C4-2B (cell line): ENCODE measurements at regions not wholly inside any gene's neighbourhood (a gene's known extent, or its start where the extent isn't known, plus 50 kb on each side); places are given as distances from the start of the nearest gene placed in this dataset.

Experiments used
- ZFX ChIP-seq: fragments of 450-650 bp; IDR thresholded peaks from 2 replicates; pipeline ENCODE4 v1.6.1; 2017
- TF ChIP-seq, protein P1 (sequence below): fragments of 450-650 bp; conservative IDR thresholded peaks from 2 replicates; pipeline ENCODE4 v1.5.1; 2017; ENCODE audit warnings: mild to moderate bottlenecking

DNA sequence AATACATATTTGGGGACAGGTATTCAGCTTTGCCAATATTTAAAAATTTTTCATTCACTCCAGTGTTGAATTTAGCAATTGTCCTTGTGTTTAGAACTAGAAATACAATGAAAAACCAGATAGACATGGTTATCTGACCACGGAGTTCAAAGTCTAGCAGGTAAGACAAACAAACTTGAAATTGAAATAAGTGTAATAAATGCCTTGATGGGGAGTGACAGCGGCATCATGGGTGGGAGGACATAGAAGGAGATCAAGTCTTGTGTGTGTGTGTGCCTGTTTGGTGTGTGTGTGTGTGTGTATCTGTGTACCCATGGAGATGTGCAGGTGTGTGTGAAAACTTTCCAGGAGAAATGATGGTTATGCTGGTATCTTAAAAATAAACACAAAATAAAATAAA is 750.0 kb upstream of the CITED2 start:
- TF ChIP-seq, protein P1, sequence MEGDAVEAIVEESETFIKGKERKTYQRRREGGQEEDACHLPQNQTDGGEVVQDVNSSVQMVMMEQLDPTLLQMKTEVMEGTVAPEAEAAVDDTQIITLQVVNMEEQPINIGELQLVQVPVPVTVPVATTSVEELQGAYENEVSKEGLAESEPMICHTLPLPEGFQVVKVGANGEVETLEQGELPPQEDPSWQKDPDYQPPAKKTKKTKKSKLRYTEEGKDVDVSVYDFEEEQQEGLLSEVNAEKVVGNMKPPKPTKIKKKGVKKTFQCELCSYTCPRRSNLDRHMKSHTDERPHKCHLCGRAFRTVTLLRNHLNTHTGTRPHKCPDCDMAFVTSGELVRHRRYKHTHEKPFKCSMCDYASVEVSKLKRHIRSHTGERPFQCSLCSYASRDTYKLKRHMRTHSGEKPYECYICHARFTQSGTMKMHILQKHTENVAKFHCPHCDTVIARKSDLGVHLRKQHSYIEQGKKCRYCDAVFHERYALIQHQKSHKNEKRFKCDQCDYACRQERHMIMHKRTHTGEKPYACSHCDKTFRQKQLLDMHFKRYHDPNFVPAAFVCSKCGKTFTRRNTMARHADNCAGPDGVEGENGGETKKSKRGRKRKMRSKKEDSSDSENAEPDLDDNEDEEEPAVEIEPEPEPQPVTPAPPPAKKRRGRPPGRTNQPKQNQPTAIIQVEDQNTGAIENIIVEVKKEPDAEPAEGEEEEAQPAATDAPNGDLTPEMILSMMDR = no peak
- no peak for TF ChIP-seq ZFX
